Nephron (organoid): ENCODE measurements at regions not wholly inside any gene's neighbourhood (a gene's known extent, or its start where the extent isn't known, plus 50 kb on each side); places are given as distances from the start of the nearest gene placed in this dataset.

Experiments used
- H3K27ac Mint-ChIP-seq, 3 experiments: 2 replicates each; pipeline ENCODE4 v1.8.0; 2020; ENCODE audit warnings: mixed read lengths in 3 of 3, mild to moderate bottlenecking in 2 of 3, moderate library complexity in 1 of 3
- H3K27me3 Mint-ChIP-seq: 2 replicates; pipeline ENCODE4 v1.8.0; 2021; ENCODE audit warnings: low read depth, mild to moderate bottlenecking, moderate library complexity, mixed read lengths
- H3K36me3 Mint-ChIP-seq: 2 replicates; pipeline ENCODE4 v1.8.0; 2020; ENCODE audit warnings: low read depth, mixed read lengths
- H3K4me1 Mint-ChIP-seq: 2 replicates; pipeline ENCODE4 v1.8.0; 2020; ENCODE audit warnings: mixed read lengths
- H3K4me3 Mint-ChIP-seq, 3 experiments: 2 replicates each; pipeline ENCODE4 v1.8.0; 2020; ENCODE audit warnings: mild to moderate bottlenecking in 3 of 3, mixed read lengths in 3 of 3, moderate library complexity in 2 of 3
- H3K9me3 Mint-ChIP-seq: 2 replicates; pipeline ENCODE4 v1.8.0; 2020; ENCODE audit warnings: mixed read lengths
- TF ChIP-seq, protein P1 (sequence below), 3 experiments: fragments of 200-600 bp; sonication (generic); IDR thresholded peaks; one replicate each; pipeline ENCODE4 v1.5.0; 2021; ENCODE audit warnings: antibody characterized with exemption in 3 of 3; ENCODE audit not compliant: unreplicated experiment in 3 of 3

DNA sequence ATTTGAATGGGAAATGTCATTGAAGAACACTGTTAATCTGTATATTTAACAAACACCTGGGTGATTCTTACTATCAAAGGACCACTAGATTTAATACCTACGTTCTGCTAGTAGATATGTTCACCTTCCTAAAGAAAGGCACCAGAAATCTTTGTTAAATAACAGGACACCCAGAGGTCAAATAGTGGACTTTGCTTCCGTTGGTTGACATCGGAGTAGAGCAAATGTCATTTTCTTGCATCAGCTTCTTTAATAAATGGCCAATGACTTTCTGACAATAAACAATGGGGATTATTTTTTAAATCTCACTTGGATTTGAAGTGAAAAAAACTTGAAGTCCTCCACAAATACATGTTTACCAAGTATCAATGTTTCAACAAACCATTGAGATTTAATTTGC is 111.1 kb downstream of the LACC1 start:
- peaks cover 12% of the 10 kb centered on the region for H3K27me3 Mint-ChIP-seq
- no peak overlapping the region for H3K4me3 Mint-ChIP-seq
- H3K36me3 Mint-ChIP-seq = peaks cover 14% of the 10 kb centered on the region
- H3K4me1 Mint-ChIP-seq = peaks cover 15% of the 10 kb centered on the region
- no peak overlapping the region for H3K27ac Mint-ChIP-seq
- TF ChIP-seq, protein P1, sequence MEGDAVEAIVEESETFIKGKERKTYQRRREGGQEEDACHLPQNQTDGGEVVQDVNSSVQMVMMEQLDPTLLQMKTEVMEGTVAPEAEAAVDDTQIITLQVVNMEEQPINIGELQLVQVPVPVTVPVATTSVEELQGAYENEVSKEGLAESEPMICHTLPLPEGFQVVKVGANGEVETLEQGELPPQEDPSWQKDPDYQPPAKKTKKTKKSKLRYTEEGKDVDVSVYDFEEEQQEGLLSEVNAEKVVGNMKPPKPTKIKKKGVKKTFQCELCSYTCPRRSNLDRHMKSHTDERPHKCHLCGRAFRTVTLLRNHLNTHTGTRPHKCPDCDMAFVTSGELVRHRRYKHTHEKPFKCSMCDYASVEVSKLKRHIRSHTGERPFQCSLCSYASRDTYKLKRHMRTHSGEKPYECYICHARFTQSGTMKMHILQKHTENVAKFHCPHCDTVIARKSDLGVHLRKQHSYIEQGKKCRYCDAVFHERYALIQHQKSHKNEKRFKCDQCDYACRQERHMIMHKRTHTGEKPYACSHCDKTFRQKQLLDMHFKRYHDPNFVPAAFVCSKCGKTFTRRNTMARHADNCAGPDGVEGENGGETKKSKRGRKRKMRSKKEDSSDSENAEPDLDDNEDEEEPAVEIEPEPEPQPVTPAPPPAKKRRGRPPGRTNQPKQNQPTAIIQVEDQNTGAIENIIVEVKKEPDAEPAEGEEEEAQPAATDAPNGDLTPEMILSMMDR (IDR thresholded peaks at IDR 0.05; ENCODE audit: unreplicated experiment in 3 of 3) = no peak
- H3K9me3 Mint-ChIP-seq = peaks cover 22% of the 10 kb centered on the region

DNA sequence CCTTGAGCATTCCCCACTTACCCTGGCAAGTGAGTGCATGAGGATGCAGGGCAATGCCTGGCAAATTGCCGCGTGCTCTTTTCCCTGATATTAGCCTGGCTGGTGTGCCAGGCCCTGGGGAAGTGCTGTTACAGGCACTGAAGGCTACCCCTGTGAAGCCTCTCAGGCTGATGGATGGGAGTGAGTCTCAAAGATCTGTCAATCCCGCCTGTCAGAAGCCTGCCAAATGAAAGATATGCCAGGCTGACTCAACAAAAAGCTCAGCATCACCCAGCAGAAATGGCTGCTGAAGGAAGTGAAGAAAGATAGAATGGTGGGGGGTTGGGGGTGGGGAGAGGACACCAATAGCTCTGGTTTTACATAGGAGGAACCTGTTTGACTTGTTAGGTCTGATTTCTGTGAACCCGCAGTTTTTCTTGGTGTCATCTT is 112.1 kb downstream of the LACC1 start:
- Mint-ChIP-seq H3K36me3 (peaks cover 15% of the 10 kb centered on the region), H3K9me3 (peaks cover 23% of the 10 kb centered on the region), H3K27ac (no peak overlapping the region), H3K27me3 (peaks cover 12% of the 10 kb centered on the region), H3K4me3 (no peak overlapping the region), H3K4me1 (peaks cover 6% of the 10 kb centered on the region)
- TF ChIP-seq, protein P1 (IDR thresholded peaks at IDR 0.05; ENCODE audit: unreplicated experiment in 3 of 3) = no peak

DNA sequence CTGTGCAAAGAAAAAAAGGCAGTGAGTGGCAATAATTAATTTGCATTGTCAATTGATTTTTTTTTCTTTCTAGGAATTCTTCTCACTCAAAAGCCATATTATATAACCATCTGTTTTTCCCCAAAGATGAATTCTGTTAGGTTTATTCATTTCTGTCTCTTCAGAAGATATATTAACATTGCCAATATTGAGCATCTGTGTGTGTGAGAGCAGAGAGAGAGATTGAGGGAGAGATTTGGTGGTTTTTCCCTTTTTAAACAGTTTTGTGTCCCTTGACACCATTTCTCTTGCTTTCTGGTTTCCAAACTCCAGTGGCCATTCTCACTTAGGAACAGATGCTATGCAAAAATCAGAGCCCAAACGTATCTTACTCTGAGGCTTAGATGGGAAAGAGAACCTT is 112.5 kb downstream of the LACC1 start:
- TF ChIP-seq, protein P1 (IDR thresholded peaks at IDR 0.05; ENCODE audit: unreplicated experiment in 3 of 3) = no peak
- H3K27me3 Mint-ChIP-seq = peaks cover 12% of the 10 kb centered on the region
- peaks cover 4% of the 10 kb centered on the region for H3K4me1 Mint-ChIP-seq
- peaks cover 15% of the 10 kb centered on the region for H3K36me3 Mint-ChIP-seq
- no peak overlapping the region for H3K4me3 Mint-ChIP-seq
- peaks cover 23% of the 10 kb centered on the region for H3K9me3 Mint-ChIP-seq
- H3K27ac Mint-ChIP-seq = no peak overlapping the region

DNA sequence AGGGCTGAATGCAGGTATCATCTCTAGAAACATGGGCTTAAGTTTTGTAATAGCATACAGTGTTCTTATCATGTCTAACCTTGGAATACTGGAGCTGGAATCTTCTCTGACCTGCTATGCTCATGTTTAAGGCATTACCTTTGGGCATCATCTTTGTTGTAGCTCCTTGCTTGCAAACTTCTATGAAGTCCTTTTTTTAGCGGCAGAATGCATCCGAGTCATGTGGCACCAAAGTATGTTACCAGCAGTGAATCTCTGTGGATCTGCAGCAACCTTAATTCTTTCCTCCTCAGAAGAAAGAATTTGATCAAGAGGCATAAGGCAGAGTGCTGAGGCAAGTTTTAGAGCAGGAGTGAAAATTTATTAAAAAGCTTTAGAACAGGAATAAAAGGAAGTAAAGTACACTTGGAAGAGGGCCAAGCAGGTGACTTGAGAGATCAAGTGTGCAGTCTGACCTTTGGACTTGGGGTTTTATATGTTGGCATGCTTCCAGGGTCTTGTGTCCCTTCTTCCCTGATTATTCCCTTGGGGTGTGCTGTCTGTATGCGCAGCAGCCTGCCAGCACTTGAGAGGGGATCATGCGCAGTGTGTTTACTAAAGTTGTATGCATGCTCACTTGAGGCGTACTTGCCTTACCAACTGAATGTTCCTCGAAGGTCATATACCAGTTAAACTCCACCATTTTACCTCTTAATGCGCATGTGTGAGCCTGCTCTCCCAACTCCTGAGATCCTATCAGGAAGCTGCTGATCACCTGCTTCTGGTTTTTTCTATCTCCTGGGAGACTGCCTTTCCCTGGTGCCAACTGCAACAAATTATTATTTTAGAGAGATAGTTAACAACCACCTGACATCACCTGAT is 115.5 kb downstream of the LACC1 start:
- H3K4me3 Mint-ChIP-seq = no peak overlapping the region
- H3K27ac Mint-ChIP-seq = peak overlapping the region in 2 of 3 experiments; percentile 28 to 38
- H3K4me1 Mint-ChIP-seq = peaks cover 11% of the 10 kb centered on the region
- peaks cover 15% of the 10 kb centered on the region for H3K36me3 Mint-ChIP-seq
- peaks cover 23% of the 10 kb centered on the region for H3K9me3 Mint-ChIP-seq
- TF ChIP-seq, protein P1 (IDR thresholded peaks at IDR 0.05; ENCODE audit: unreplicated experiment in 3 of 3) = no peak
- H3K27me3 Mint-ChIP-seq = peaks cover 8% of the 10 kb centered on the region

DNA sequence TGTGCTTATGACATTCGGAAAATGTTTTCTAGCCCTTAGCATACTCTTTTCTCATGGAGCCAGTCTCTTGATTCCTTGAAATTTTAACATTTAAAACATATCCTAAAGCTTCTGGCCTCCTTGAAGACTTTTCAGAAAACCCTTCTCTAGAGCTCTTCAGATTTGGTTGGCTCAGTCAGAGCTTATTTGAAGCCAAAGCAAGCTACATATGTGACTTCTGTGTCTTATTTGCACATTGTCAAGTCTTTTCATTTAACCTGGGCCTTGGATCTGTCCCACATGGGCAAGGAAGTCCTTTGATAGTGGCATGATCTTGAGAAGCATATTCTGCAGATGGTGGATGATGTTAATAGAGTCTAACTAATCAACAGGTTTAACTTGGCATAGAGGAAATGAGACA is 116.5 kb downstream of the LACC1 start:
- Mint-ChIP-seq H3K4me3 (no peak overlapping the region), H3K27me3 (peaks cover 8% of the 10 kb centered on the region), H3K4me1 (peaks cover 11% of the 10 kb centered on the region), H3K9me3 (peaks cover 23% of the 10 kb centered on the region), H3K36me3 (peaks cover 15% of the 10 kb centered on the region), H3K27ac (no peak overlapping the region)
- TF ChIP-seq, protein P1 (IDR thresholded peaks at IDR 0.05; ENCODE audit: unreplicated experiment in 3 of 3) = no peak

DNA sequence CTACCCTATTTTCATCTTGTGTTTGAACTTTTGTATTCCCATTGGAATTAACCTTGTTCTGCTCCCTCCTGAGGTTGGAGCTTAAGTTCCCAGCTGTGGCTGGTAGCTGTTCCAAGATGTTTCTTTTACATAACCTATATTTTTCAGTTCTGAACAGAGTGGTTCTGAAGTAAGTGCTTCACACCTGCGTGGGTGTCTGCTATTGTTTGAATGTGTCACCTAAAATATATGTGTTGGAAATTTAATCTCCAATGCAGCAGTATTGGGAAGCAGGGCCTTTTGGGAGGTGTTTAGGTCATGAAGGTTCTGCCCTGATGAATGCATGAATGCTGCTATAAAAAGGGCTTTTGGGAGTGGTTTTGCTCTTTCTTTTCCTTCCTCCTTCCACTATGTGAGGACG is 123.8 kb downstream of the LACC1 start:
- no peaks in the 10 kb centered on the region for H3K9me3 Mint-ChIP-seq
- H3K27me3 Mint-ChIP-seq = no peaks in the 10 kb centered on the region
- H3K27ac Mint-ChIP-seq = no peak overlapping the region
- H3K4me1 Mint-ChIP-seq = peaks cover 12% of the 10 kb centered on the region
- TF ChIP-seq, protein P1 (IDR thresholded peaks at IDR 0.05; ENCODE audit: unreplicated experiment in 3 of 3) = no peak
- H3K4me3 Mint-ChIP-seq = no peak overlapping the region
- H3K36me3 Mint-ChIP-seq = no peaks in the 10 kb centered on the region
